NCI-H1092 (cell line): ENCODE measurements at regions not wholly inside any gene's neighbourhood (a gene's known extent, or its start where the extent isn't known, plus 50 kb on each side); places are given as distances from the start of the nearest gene placed in this dataset.
A peak's percentile ranks its signal among the peaks of the same experiment; 100 is the strongest.

Source experiments
- DNase-seq: peaks from one replicate; lab custom pipeline; 2025; lab: John Stamatoyannopoulos, UW

DNA sequence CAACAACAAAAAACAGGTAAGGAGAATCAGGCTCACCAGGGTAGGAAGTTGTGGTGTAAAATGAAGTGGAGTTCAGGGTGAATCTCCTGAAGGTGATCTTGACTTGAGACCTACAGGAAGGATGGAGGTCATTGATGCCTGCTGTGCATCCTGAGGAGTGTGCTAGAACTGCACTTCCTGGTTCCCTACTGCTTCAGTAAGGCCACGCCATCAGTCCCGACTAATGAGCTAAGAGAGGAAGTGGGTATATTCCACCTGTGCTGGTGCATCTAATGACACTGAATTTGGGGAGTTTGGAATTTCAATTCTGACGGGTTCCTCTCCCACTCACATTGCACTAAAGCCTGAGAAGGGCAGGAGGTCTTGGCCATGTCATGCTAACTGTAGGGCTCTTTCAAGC, 349.3 kb upstream of the SLC14A2 start:
- no peak for DNase-seq

- DNase-seq = no peak
Measured at GRCh38 chr18:45267622-45268021, 347.7 kb upstream of the SLC14A2 start.

DNA sequence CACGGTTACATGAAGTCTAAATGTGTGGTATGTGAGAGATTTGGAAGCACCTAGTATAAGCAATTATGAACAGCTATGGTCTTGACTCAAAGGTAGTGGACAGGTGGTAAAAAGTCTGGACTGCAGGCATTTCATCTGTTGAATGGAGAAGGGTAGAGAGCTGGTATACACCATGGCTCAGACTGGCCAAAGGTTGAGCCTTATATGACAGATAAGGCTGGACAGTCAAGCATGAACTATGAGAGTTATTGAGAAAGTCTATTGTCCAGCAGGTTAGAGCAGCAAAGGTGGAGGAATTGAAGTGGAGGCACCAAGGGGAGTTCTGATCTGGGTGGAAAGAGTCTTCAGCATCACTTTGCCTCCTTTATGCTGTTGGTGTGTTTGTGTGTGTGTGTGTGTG, 346.7 kb upstream of the SLC14A2 start:
- DNase-seq = no peak

- no peak for DNase-seq
Measured at GRCh38 chr18:45270289-45270771, 344.9 kb upstream of the SLC14A2 start.

DNA sequence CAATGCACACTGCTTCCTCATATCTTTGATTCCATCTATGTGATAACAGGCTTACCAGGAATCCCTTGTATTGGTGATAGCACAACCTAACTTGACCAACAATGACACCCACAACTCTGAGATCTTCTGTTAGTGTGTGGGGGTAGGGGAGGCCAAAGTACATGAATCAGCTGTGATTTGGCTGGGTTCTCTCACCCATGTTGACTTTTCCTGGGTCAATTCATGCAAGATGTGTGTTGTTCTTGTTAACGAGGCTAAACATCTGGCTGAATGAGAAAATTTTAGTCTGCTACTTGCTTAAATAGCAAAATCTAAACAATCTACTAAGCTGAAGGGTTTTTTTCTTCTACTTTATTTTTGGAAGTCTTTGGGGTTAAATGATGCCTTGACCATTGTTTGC, 341.2 kb upstream of the SLC14A2 start:
- no peak for DNase-seq

DNA sequence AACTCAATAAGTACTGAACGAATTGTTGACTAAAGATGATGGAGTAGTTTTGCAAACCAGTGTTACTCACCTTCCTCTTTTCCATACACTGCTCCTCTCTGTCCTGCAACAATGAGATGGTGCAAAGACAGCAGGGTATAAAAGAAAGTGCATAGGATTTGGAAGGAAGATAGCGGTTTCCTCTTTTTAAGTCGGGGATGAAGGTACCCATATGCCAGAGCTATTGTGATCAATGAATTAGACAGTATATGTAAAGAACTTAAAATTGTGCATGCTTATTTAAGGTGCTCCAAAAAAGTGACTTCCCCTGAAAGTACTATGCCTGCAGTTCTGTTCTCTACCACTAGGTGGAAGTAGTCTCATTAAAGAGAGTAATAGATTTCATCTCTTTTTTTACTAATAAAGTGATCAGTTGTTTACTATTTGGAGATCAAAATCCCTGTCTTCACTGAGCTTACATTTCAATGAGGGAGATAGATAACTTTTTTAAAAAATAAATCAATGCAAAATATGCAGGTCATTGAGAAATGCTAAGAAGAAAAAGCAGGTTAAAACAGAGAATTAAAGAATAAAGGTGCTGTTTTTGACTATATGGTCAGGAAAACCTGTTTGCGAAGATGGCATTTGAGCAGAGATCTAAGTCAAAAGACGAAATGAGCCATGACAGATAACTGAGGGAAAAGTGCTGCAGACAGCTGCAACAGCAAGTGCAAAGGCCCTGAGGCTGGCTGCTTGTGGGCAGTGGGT, 339.7 kb upstream of the SLC14A2 start:
- no peak for DNase-seq

DNA sequence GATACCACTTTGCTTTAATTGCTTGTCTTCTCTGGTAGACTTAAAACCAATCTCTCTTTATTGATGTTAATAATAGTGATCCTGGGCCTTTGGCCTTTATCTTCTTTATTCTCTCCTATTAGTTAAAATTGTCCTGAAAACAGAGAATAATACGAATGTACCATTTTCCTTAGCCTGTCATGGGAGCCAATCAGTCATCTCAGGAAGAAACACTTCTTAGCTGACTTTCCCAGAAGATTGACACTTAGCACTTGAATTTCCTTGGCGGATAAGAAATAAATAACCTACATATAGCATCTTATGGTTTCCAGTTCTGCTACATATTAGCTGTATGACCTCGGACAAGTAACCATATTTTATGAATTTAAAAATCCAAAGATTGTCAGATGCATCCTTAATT, 338.4 kb upstream of the SLC14A2 start:
- no peak for DNase-seq

- DNase-seq = no peak
Measured at GRCh38 chr18:45277908-45278307, 337.4 kb upstream of the SLC14A2 start.

DNA sequence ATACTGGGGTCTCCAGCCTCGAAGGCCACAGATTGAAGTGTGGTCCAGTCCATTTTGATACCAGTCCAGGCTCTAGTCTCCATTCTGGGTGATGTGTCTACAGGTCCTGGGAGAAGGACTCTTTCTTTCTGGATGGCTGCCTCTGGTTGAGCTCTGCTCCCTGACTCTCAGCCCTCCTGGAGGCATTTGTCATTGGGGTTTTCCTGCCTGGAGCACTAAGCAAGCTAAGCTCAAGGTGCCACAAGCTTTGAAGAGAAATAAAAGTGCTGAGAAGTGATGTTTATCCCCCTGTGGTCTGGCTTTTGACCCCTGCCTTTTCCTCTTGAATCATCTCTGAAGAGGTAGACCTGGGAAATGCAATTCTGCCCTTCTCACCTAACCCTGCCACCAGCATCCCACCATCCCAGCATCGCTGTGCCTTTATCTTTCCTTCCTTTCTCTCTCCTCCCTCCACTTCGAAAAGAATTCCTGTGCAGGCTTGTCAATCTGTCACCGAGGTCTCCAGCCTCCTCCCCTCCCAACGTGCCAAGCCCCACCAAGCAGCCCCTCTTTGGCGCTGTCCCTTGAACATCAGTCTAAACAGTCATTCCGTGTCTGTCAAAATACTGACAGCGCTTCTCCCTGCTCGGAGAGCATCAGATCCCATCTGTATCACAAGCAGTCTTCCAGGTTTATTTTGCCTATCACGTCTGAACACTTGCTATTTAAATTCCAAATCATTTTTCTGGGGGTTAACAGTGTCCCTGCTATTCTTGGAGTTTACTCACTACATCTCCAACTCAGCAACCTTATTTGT, 334.6 kb upstream of the SLC14A2 start:
- no peak for DNase-seq

- DNase-seq = no peak
Measured at GRCh38 chr18:45282101-45282812, 333.0 kb upstream of the SLC14A2 start.

GRCh38 chr18:45284174-45284573, 331.1 kb upstream of the SLC14A2 start:
- DNase-seq = no peak

DNA sequence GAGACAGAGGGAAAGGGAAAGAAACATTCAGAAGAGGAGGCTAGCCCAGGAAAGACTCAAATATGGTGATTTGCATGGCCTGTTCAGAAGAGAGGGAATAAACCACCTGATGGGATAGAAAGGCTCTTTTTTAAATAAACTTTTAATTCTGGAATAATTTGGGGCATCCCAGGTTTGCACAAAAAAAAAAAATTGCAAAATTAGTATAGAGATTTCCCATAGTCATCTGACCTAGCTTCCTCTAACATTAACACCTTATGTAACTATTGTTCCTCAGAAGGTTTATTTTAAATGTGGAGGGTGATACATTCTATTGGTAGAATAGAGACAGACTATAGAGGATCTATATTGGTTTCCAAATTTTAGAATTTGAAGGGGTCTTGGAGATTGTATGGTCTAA, 330.4 kb upstream of the SLC14A2 start:
- no peak for DNase-seq

GRCh38 chr18:45285251-45285650, 330.0 kb upstream of the SLC14A2 start:
- DNase-seq = no peak

DNA sequence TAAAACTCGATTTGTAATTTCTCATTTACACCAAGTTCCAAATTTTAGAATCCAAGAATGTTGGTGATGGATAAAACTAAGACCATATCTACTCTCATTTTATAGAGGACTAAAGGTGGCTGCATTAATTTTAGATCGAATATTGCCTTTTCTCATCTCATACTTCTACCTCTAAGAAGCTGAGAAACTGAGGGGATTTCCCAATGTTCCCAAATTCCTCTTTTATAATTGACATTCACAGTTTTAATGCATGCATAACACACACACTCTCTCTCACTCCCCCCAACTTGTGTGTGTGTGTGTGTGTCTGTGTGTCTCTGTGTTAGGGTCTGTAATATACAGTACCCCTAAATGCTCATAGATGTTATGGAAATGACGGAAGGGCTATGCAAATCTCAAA, 328.8 kb upstream of the SLC14A2 start:
- DNase-seq = no peak

GRCh38 chr18:45287531-45287930, 327.7 kb upstream of the SLC14A2 start:
- peak; percentile 20 for DNase-seq

GRCh38 chr18:45290364-45290763, 324.9 kb upstream of the SLC14A2 start:
- no peak for DNase-seq

DNA sequence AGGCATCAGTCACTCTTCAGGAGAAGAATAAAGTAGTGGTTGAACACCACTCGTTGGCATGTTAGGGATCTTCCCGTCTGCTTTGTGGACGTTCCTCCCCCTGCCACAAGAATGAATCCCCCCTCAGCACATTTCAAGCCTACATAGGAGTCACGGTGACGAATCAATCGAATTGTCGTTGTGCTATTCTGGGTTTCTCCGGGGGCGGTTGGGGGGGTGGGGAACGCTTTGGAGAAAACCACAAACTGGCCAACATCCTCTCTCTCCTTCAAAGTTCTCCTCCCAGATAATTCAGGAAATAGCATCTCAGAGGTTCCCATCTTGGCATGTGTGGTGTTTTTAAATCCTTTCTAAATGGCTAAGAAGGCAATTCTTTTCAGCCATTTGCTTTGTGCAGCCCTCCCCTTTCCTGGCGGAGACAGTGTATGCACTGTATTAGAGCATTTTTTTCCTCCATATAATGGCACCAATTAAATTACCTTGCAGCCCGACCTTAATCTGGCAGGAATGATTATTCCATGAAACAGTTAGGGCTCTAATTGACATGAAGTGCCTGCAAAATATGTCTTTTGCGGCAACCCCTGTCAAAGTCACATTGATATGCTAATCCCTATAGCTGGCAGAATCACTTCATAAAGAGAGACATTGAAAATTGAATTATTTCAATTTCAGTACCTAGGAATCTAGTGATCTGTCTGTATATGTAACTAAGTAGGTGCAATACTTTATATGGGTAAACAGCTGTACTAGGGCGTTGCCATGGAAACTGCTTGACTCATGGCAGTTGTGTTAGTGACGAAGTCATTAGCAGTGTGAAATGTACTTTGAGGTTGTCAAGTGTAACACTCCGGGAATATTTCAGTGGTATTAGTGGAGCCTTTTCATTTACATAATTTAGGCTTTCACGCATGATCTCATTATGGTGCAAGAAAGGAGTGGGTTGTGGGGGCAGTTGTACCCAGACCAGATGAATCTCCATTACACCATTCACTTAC, 323.4 kb upstream of the SLC14A2 start:
- no peak for DNase-seq

GRCh38 chr18:45295388-45295787, 319.9 kb upstream of the SLC14A2 start:
- DNase-seq = no peak

- DNase-seq = no peak
Measured at GRCh38 chr18:45298986-45299385, 316.3 kb upstream of the SLC14A2 start.

GRCh38 chr18:45303026-45303425, 312.2 kb upstream of the SLC14A2 start:
- DNase-seq = no peak

DNA sequence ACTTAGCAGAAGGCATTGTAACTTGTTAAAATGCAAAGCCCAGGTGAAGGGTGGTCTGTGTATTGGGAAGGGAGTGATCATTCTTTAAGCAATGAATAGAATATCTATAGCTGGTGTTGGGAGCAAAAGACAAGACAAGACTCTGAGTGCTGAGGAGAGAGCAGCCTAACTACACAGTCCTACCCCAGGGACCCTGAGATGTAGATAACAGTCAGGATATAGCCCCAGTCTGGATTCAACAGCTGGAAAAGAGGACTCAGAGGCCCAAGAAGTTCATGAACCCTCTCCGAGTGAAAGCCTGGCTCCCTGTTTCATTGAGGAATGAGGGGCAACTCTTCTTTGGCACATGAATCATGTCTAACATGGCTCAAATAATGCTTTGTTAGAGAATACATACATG, 310.7 kb upstream of the SLC14A2 start:
- DNase-seq = no peak
